ENCODE measurements at regions not wholly inside any gene's neighbourhood (a gene's known extent, or its start where the extent isn't known, plus 50 kb on each side); places are given as distances from the start of the nearest gene placed in this dataset.

DNA sequence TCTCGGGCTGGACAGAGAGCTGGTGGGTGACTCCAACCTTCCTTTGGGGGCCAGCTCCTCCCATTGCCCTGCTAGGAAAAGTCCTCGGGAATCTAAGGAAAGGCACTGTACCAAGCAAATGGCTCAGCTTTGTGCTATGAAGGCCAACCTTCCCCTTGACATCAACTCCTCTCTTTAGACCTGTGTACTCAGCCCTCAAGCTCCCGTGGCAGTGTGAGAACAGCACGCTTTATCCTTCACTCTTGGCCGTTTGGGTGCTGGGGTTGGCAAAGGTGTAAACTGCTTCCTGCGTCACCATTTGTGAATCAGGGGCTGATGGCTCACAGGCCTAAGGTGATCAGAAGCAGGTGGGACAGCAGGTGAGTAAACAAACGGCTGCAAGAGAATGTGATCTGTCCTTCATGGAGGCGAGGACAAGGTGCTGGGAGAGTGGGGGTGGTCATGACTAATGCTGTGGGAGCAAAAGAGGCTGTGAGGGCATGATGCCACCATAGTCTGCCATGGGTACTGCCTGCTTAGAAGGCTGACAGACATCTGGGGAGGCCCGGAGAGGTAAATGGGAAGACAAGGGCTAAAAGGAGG, 165.2 kb upstream of the TPM1 start:
- DNase-seq: no peak

DNA sequence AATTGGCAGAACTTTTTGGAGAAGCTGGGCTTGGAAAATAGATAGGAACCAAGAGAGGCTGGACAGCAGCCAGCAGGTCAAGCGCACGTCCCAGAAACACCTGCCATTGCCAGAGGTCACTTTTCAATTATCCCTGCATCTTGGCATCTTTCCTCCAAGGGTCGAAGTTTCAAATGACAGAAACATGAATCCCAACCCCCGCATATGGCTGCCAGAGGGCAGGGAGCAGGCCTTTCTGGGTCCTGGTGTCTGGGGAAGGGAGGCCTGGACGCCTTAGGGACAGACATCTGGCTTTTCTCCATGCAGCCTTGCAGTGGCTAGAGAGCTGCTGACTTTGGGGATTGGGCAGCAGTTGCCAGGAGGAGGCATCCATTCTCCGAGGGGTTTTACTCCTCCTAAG, 164.5 kb upstream of the TPM1 start:
- DNase-seq: no peak

DNA sequence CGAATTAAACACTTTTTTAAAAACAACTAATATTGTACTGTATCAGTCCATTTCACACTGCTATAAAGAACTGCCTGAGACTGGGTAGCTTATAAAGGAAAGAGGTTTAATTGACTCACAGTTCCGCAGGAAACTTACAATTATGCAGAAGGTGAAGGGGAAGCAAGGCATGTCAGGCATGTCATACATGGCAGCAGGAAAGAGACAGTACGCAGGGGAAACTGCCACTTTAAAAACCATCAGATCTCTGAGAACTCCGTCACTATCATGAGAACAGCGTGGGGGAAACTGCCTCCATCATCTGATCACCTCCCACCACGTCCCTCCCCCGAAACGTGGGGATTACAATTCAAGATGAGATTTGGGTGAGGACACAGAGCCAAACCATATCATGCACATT, 162.8 kb upstream of the TPM1 start:
- DNase-seq: no peak

GRCh38 chr15:62880278-62880677, 162.3 kb upstream of the TPM1 start:
- no peak for DNase-seq

- no peak for DNase-seq
These were observed 161.5 kb upstream of the TPM1 start for GRCh38 chr15:62881056-62881455.

DNA sequence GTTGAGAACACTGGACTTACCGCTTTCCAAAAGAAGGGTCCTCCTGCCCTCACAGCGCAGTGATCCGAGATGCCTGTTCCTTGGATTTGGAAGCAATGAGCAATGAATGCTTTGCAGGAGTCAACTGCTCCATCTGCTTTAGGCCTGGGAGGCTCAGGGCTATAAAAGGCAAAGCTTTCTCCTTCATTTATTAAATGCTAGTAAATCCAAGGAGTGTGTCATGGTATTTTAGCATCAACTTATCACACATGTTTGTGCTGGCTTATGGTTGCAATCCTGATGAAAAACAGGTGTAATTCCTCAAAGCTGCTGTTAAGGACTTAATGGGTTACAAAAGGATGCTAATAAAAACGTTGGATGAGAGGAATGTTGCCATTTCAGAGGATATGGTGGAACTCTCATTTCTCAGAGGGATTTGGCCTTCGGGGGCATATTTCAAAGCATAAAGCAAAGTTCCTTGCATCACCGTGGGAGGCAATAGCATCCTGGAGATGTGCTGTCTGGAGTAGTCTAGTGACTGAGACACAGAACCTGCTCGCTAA, 158.5 kb upstream of the TPM1 start:
- DNase-seq: no peak

GRCh38 chr15:62886431-62887071, 156.0 kb upstream of the TPM1 start:
- no peak for DNase-seq

GRCh38 chr15:62887113-62887570, 155.4 kb upstream of the TPM1 start:
- no peak for DNase-seq

DNA sequence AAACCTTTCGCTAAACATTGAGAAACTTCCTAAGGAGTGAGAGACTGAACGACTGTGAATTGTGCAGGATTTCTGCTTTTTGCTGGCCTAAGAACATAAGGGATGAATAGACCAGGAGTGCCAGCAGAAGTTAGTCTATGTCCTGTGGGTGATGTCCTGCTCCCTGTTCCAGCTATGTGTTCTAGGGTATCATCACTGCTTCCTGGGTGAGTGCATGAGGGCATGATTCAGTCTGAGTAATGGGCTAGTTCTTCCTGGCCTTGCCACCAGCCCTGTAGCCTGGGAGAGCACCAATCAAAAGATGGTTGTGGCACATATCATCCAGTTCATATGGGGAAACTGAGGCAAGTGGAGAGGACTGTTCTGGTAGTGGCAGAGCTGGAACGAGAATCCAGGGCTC, 153.9 kb upstream of the TPM1 start:
- DNase-seq: no peak

GRCh38 chr15:62889141-62889661, 153.3 kb upstream of the TPM1 start:
- DNase-seq: no peak

DNA sequence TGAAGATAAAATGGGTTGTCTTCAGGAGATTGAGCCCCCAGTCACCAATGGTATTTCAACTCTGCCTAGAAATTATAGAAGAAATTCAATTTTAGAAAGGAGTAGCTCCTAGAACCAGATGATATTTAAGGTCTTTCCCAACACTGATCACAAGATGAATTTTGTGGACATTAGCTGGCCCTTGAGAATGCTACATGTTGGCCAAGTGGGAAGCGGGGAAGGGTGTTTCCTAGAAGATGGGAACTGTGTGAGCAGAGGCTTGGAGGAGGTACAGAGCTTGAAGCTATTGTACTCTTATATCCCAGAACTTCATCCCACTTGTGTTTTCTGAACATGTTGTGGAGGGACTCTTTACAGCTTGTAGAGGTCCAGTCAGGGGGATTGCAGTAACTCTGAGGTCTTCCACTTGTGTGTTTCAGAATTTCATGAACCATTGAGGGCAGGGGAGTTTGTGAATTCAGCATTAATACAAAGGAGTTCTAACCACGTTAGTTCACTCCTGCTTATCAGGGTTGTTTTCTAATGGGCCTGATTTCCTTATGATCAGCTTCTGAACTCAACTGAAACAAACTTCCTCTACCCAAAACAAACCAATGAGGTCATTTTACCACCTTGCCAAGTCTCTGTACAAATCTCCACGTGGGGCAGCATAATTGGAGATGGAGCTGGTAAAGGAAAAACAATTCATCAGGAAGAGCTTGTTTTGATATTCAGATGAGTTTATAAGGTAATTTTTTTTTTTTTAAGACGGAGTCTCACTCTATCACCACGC, 152.6 kb upstream of the TPM1 start:
- no peak for DNase-seq

DNA sequence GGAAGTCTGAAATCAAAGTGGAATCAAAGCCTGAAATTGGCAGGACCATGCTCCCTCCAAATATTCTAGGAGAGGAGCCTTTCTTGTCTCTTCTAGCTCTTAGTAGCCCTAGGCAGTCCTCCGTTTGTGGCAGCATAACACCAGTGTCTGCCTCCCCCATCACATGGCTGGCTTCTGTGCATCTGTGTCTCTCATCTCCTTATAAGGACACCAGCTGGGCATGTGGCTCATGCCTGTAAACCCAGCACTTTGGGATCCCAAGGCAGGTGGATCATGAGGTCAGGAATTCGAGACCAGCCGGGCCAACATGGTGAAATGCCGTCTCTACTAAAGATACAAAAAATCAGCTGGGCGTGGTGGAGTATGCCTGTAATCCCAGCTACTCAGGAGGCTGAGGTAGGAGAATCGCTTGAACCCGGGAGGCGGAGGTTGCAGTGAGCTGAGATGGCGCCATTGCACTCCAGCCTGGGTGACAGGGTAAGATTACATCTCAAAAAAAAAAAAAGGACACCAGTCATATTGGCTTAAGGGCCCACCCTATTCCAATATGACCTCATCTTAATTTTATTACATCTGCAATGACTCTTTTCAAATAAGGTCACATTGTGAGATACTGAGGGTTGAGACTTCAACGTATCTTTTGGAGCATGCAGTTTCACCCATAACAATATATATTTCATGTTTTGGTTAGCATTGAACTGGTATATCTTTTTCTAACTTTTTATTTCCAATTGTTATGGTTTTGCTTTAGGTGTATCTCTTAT, 148.0 kb upstream of the TPM1 start:
- no peak for DNase-seq

DNA sequence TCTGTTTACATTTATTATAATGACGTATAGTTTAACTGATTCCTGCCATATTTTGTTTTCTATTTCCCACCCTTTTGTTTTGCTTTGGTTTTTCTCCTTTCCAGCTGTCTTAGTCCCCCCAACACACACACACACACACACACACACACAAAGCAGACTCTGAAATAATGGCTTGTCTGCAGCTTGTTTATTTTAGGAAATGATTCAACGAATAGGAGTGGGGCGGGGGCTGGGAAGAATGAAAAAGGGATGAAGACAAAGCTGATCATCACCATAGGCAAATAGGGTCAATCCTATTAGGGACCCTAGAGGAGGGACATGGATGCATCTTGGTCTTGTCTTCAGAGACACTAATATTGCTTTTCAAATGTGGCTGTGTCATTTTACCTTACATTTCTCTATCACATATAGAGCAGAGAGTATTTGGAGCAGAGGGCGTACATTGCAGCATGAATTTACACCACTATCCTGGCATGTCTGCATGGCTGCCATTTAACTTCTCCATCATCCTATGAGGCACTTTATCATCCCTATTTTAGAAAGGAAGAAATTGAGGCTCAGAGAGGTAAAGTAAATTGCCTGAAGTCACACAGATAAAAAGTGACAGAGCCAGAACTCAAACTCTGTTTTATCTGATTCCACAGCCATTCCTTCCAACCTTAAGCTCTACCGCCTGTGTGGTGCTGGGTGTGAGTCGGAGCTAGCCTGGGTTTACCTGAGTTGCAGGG, 147.2 kb upstream of the TPM1 start:
- DNase-seq: no peak

GRCh38 chr15:62895905-62896316, 146.6 kb upstream of the TPM1 start:
- no peak for DNase-seq

DNA sequence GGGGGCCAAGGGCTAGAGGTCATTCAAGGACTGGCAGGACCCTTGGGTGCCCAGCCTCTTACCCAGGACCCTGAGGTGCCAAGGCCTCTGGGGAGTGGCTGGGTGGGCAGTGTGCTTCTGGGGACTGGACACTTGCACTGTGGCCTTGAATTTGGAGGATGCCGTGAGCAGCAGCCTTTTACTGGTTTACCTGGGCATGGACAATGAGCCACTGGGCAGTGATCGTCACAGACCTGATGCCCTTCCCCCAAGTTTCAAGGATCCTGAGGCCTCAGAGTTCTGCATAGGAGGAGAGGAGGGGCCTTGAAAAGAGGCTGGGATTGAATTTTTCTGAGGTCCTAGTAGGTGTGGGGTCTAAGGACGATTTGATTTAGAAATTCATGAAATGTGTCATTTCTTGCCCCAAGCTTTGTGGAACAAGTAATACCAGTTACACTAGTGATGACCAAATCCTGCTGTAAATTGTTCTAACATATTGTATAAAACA, 146.1 kb upstream of the TPM1 start:
- no peak for DNase-seq

DNA sequence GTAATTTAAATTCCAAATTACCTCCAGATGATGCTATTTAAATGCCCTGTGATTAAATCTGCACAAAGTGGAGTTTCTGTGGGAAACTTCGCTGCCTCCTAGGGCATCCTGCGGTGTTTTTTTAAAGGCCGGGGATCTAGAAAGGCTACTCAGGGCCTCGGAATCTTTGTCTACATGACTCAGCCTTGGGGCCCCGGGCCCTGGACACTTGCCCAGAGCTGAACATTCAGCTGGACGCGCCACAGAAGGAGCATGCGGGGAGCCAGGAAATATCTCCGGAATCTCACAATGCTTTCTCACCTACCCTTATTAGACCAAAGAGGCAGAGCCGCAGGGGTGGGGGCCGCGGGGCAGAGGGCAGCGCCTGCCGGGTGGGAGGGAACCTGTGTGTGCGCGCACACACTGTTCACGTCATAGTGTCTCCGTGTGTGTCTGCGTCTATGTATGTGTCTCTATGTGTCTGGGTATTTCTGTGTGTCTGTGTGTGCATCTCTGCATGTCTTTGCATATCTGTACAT, 145.5 kb upstream of the TPM1 start:
- DNase-seq: no peak

DNA sequence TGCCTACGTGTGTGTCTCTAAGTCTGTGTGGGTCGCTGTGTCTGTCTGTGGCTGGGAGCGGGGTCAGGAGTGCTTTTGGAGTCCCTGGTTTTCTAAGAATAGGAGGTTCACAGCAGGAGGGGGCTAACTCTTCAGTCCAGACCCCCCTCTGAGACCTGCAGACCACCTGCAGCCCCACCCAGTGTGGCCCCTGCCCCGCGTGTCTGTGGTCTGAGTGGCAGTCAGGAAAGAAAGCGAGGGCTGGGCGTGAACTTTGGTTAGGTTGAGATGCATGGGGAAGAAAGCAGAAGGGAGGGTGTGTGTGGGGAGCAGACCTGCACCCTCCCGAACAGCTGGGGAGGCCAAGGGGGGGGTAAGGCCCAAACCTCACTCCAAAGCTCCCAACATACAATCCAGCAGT, 144.9 kb upstream of the TPM1 start:
- DNase-seq: no peak

DNA sequence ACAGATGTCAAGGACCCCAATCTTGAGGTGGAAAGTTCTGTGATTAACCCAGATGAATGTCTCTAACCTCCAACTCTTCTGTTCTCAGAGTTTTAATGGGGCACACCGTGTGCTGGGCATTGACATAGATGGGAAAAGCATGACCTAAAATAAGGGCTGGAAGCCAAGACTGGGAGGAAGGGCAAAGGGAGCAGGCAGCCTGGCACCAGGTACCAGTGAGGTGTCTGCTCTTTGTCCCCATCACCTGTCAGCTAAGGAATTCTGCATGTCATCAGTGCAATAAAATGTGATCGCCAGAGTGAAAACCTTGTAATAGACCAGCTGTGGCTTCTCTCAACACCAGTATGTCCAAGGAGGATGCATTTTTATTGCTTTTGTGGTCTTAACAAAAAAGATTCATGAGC, 143.5 kb upstream of the TPM1 start:
- no peak for DNase-seq

DNA sequence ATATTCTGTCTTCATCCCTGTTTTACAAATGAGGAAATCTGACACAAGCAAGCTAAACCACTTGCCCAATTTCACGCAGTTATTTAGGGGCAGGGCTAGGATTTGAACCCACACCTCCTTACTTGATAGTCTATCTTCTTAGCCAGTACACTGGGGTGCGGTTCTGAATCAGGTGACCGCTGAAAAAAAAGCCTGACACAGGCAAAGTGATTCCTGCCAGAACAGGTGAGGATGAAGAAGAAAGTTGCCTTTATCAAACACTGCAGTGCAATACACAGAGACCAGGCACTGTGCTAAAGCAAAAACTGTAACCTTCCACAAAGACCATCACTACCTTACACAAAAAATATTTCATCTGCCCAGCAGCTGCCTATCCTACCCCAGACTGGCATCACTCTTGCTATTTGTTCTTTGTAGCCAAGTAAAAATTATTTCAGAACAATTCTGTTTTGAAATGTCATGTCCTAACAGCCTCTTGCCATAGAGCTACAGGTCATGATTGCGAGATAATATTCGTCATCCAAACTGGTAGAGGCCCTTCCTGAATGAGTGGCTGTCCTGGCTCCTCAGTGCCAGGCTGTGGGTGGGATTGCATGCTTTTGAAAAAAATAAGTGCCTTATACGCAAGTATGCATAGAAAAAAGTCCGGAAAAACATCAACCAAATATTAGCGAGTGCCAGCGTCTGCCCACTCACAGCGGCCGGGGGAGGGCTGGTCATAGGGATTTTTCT, 142.3 kb upstream of the TPM1 start:
- no peak for DNase-seq

GRCh38 chr15:62901087-62901486, 141.5 kb upstream of the TPM1 start:
- no peak for DNase-seq

- DNase-seq: no peak
These were observed 140.5 kb upstream of the TPM1 start for GRCh38 chr15:62901909-62902546.
